HFFc6 (cell line): ENCODE measurements at regions not wholly inside any gene's neighbourhood (a gene's known extent, or its start where the extent isn't known, plus 50 kb on each side); places are given as distances from the start of the nearest gene placed in this dataset.

Experiments used
- DNase-seq: peaks from one replicate; pipeline ENCODE4 v3.0.0-alpha.2; 2018
- H3K27ac Mint-ChIP-seq: 2 replicates; pipeline ENCODE4 v1.8.0; 2020; ENCODE audit warnings: mild to moderate bottlenecking, mixed read lengths
- H3K27me3 Mint-ChIP-seq: 2 replicates; pipeline ENCODE4 v1.8.0; 2021; ENCODE audit warnings: mild to moderate bottlenecking, moderate library complexity, mixed read lengths; ENCODE audit not compliant: insufficient read depth
- H3K36me3 Mint-ChIP-seq: 2 replicates; pipeline ENCODE4 v1.8.0; 2021; ENCODE audit warnings: low read depth, mixed read lengths
- H3K4me1 Mint-ChIP-seq: 2 replicates; pipeline ENCODE4 v1.8.0; 2020; ENCODE audit warnings: low read depth, mixed read lengths
- H3K4me3 Mint-ChIP-seq: 2 replicates; pipeline ENCODE4 v1.8.0; 2020; ENCODE audit warnings: mild to moderate bottlenecking, moderate library complexity, mixed read lengths
- H3K9me3 Mint-ChIP-seq: 2 replicates; pipeline ENCODE4 v1.8.0; 2020; ENCODE audit warnings: mild to moderate bottlenecking, mixed read lengths
- CTCF ChIP-seq: fragments of 200-600 bp; sonication (generic); IDR thresholded peaks from 2 replicates; pipeline ENCODE4 v1.5.0; 2021; ENCODE audit warnings: antibody characterized with exemption, mild to moderate bottlenecking

DNA sequence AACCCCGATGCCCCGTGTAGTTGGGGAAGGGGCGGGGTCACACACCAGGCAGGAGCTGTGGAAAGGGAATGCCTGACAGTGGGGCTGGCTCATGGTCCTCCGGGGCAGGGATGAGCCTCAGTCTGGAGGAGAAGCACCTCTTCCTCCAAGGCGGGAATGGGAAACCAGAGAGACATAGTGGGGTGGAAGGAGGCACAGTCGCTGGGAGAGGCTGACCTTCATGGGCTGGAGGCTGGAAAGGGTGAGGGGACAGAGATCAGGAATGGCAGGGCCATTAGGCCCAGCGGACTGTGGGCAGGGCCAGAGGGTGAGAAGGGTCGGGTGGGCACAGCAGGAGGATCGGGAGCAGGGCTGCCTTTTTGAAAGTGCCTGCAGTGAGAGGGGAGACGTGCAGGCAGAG is 65.8 kb upstream of the LINGO1 start:
- TF ChIP-seq CTCF = no peak
- DNase-seq = no peak
- peaks cover 24% of the 10 kb centered on the region for H3K27me3 Mint-ChIP-seq
- H3K9me3 Mint-ChIP-seq = no peaks in the 10 kb centered on the region
- H3K36me3 Mint-ChIP-seq = no peaks in the 10 kb centered on the region
- H3K4me3 Mint-ChIP-seq = no peak overlapping the region
- no peak overlapping the region for H3K27ac Mint-ChIP-seq
- H3K4me1 Mint-ChIP-seq = no peaks in the 10 kb centered on the region

- Mint-ChIP-seq H3K4me1 (no peaks in the 10 kb centered on the region), H3K9me3 (no peaks in the 10 kb centered on the region), H3K27me3 (peaks cover 27% of the 10 kb centered on the region), H3K4me3 (no peak overlapping the region), H3K27ac (no peak overlapping the region), H3K36me3 (no peaks in the 10 kb centered on the region)
- TF ChIP-seq CTCF = no peak
- DNase-seq = no peak
Observed at GRCh38 chr15:77697893-77698292, 65.2 kb upstream of the LINGO1 start.

- Mint-ChIP-seq H3K36me3 (no peaks in the 10 kb centered on the region), H3K4me3 (no peak overlapping the region), H3K9me3 (no peaks in the 10 kb centered on the region), H3K4me1 (no peaks in the 10 kb centered on the region), H3K27ac (no peak overlapping the region), H3K27me3 (peaks cover 35% of the 10 kb centered on the region)
- DNase-seq = no peak
- no peak for TF ChIP-seq CTCF
Observed at GRCh38 chr15:77696871-77697270, 64.2 kb upstream of the LINGO1 start.

- H3K36me3 Mint-ChIP-seq = no peaks in the 10 kb centered on the region
- H3K27ac Mint-ChIP-seq = no peak overlapping the region
- DNase-seq = no peak
- H3K27me3 Mint-ChIP-seq = peaks cover 38% of the 10 kb centered on the region
- no peak for TF ChIP-seq CTCF
- no peaks in the 10 kb centered on the region for H3K9me3 Mint-ChIP-seq
- H3K4me3 Mint-ChIP-seq = no peak overlapping the region
- H3K4me1 Mint-ChIP-seq = no peaks in the 10 kb centered on the region
Observed at GRCh38 chr15:77695961-77696582, 63.4 kb upstream of the LINGO1 start.

DNA sequence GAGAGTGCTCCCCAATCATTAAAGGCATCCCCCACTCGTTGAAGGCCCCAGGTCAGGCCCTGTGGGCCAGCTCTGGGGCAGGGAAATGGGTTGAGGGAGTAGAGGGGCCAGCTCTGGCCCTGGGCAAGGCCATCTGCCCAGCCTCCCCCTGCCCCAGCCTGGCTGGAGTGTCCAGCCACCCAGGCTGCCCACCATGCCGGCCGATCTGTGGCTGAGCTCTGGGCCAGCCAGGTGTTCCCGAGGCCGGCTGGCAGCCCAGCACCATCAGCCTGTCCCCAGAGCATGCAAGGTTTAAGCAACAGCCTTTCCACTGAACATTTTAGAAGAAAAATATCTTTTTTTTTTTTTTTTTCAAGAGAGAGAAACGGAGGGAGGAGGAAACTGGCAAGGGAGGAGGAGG is 62.8 kb upstream of the LINGO1 start:
- Mint-ChIP-seq H3K36me3 (no peaks in the 10 kb centered on the region), H3K27ac (no peak overlapping the region), H3K4me1 (no peaks in the 10 kb centered on the region), H3K9me3 (no peaks in the 10 kb centered on the region), H3K27me3 (peaks cover 36% of the 10 kb centered on the region), H3K4me3 (no peak overlapping the region)
- DNase-seq = no peak
- no peak for TF ChIP-seq CTCF

GRCh38 chr15:77693576-77693975 is 60.9 kb upstream of the LINGO1 start:
- no peaks in the 10 kb centered on the region for H3K36me3 Mint-ChIP-seq
- peaks cover 38% of the 10 kb centered on the region for H3K27me3 Mint-ChIP-seq
- DNase-seq = no peak
- no peaks in the 10 kb centered on the region for H3K4me1 Mint-ChIP-seq
- H3K27ac Mint-ChIP-seq = no peak overlapping the region
- no peak for TF ChIP-seq CTCF
- no peak overlapping the region for H3K4me3 Mint-ChIP-seq
- no peaks in the 10 kb centered on the region for H3K9me3 Mint-ChIP-seq
